Kidney epithelial cell (primary cell): ENCODE measurements at regions not wholly inside any gene's neighbourhood (a gene's known extent, or its start where the extent isn't known, plus 50 kb on each side); places are given as distances from the start of the nearest gene placed in this dataset.

Experiments used
- DNase-seq: peaks from one replicate; pipeline ENCODE4 v3.0.0-alpha.2; 2010; ENCODE audit warnings: low read depth
- H3K27me3 ChIP-seq: 2 replicates; pipeline ENCODE4 v1.6.0; 2011; ENCODE audit warnings: low read length; ENCODE audit not compliant: control insufficient read depth, insufficient read depth
- H3K36me3 ChIP-seq: 2 replicates; pipeline ENCODE4 v1.5.1; 2011; ENCODE audit warnings: low read length; ENCODE audit not compliant: control insufficient read depth, insufficient read depth
- H3K4me3 ChIP-seq: 2 replicates; pipeline ENCODE4 v1.5.1; 2011; ENCODE audit warnings: low read depth, mild to moderate bottlenecking, control low read depth, low read length
- TF ChIP-seq, protein P1 (sequence below): IDR thresholded peaks from 2 replicates; pipeline ENCODE4 v1.5.1; 2011; ENCODE audit warnings: mild to moderate bottlenecking, moderate library complexity, low read length, control low read depth, inconsistent platforms; ENCODE audit not compliant: insufficient read depth, poor library complexity, severe bottlenecking

- Histone ChIP-seq H3K27me3 (peaks cover under 1% of the 10 kb centered on the region), H3K36me3 (no peaks in the 10 kb centered on the region), H3K4me3 (no peak overlapping the region)
- TF ChIP-seq, protein P1, sequence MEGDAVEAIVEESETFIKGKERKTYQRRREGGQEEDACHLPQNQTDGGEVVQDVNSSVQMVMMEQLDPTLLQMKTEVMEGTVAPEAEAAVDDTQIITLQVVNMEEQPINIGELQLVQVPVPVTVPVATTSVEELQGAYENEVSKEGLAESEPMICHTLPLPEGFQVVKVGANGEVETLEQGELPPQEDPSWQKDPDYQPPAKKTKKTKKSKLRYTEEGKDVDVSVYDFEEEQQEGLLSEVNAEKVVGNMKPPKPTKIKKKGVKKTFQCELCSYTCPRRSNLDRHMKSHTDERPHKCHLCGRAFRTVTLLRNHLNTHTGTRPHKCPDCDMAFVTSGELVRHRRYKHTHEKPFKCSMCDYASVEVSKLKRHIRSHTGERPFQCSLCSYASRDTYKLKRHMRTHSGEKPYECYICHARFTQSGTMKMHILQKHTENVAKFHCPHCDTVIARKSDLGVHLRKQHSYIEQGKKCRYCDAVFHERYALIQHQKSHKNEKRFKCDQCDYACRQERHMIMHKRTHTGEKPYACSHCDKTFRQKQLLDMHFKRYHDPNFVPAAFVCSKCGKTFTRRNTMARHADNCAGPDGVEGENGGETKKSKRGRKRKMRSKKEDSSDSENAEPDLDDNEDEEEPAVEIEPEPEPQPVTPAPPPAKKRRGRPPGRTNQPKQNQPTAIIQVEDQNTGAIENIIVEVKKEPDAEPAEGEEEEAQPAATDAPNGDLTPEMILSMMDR, result no peak
- DNase-seq, result no peak
Measured at GRCh38 chr15:98412852-98413251, 235.5 kb upstream of the IGF1R start.

DNA sequence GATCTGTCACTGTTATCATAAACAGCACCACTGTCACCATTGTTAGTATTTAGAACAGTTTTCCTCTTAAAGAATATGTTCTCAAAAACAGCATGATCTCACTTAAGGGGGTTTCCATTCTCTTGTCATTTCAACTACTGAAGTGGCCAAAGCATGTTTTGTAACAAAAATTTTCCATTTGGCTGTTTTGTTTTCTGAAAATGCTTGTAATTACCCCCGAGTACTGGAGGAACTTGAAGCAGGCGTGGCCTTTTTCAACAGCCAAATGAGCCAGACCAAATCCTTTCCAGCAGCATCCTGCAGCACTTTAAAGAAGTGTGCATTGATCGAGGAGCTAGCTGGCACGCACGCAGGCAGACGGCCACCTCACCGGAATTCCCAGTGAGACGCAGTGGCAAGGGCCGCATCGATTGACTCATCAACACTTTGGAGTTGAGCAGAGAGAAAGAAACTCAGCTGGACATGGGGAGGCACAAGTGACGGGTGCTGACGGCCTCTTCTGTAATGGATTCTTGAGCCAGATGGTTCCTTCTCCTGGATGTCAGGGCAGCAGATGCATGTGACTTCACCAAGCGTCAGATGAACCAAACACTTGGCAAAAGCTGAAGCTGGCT, 234.3 kb upstream of the IGF1R start:
- no peak for DNase-seq

GRCh38 chr15:98416222-98416855, 232.0 kb upstream of the IGF1R start:
- DNase-seq, result no peak
- TF ChIP-seq, protein P1, result no peak

More for the DNA sequence above, 234.3 kb upstream of the IGF1R start:
- Histone ChIP-seq H3K4me3 (no peak overlapping the region), H3K27me3 (peaks cover 2% of the 10 kb centered on the region), H3K36me3 (no peaks in the 10 kb centered on the region)
- TF ChIP-seq, protein P1, result no peak

GRCh38 chr15:98417346-98417745, 231.0 kb upstream of the IGF1R start:
- DNase-seq, result no peak
- peaks cover 22% of the 10 kb centered on the region for H3K27me3 ChIP-seq
- no peaks in the 10 kb centered on the region for H3K36me3 ChIP-seq
- TF ChIP-seq, protein P1, result no peak
- H3K4me3 ChIP-seq, result no peak overlapping the region

More at GRCh38 chr15:98416222-98416855, 232.0 kb upstream of the IGF1R start:
- H3K27me3 ChIP-seq, result peaks cover 12% of the 10 kb centered on the region
- no peaks in the 10 kb centered on the region for H3K36me3 ChIP-seq
- no peak overlapping the region for H3K4me3 ChIP-seq

DNA sequence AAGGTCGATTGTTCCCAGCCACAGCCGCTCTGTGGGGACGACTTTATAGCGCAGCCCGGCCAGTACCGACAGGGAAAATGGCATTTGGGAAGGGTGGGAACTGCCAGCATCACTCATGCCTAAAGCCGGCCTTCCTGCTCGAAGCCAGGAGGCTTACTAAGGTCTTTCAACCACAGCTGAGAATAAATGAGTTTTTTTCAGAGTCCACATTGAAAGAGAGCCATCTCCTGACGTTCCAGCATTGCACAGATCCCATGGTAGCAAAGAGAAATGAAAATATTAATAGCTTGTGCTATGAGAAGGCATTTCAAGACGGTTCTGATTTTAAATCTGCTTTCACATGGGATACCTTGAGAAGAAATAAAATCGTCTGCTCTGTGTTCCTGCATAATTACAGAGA, 230.2 kb upstream of the IGF1R start:
- TF ChIP-seq, protein P1, result no peak
- peaks cover 28% of the 10 kb centered on the region for H3K27me3 ChIP-seq
- no peaks in the 10 kb centered on the region for H3K36me3 ChIP-seq
- no peak for DNase-seq
- no peak overlapping the region for H3K4me3 ChIP-seq
